Fibroblast of the aortic adventitia (primary cell): ENCODE measurements at regions not wholly inside any gene's neighbourhood (a gene's known extent, or its start where the extent isn't known, plus 50 kb on each side); places are given as distances from the start of the nearest gene placed in this dataset.

Experiments
- DNase-seq: peaks from one replicate; pipeline ENCODE4 v3.0.0-alpha.2; 2010; ENCODE audit warnings: low read depth
- H3K4me3 ChIP-seq: 2 replicates; pipeline ENCODE4 v1.5.1; 2011; ENCODE audit warnings: low read depth, mild to moderate bottlenecking, control low read depth, low read length, moderate library complexity
- TF ChIP-seq, protein P1 (sequence below): IDR thresholded peaks from 2 replicates; pipeline ENCODE4 v1.5.1; 2011; ENCODE audit warnings: mild to moderate bottlenecking, low read length, control low read depth, inconsistent platforms; ENCODE audit not compliant: insufficient read depth

DNA sequence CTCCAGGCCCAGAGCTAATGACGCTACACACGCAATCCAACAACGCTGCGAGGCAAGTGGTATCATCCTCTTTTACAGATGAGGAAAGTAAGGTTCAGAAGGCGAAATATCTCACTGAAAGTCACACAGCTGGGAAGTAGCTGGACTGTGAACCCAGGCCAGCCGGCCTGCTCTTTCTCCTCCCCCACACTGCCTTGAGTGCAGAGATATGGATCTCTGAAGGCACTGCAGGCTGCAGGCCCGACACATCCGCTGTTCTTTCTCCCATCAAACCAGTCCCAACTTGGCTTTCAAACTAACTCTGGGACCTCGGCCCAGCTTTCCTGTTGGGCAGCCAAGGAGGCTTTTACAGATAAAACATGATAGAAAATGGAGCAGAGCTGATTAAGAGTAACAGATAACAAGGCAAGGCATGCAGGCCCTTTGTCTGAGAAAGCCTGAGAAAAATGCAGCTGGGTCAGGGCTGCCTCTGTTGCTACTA, 64.0 kb upstream of the PTPRJ start:
- DNase-seq, result peak; percentile 99
- no peak overlapping the region for H3K4me3 ChIP-seq
- TF ChIP-seq, protein P1, sequence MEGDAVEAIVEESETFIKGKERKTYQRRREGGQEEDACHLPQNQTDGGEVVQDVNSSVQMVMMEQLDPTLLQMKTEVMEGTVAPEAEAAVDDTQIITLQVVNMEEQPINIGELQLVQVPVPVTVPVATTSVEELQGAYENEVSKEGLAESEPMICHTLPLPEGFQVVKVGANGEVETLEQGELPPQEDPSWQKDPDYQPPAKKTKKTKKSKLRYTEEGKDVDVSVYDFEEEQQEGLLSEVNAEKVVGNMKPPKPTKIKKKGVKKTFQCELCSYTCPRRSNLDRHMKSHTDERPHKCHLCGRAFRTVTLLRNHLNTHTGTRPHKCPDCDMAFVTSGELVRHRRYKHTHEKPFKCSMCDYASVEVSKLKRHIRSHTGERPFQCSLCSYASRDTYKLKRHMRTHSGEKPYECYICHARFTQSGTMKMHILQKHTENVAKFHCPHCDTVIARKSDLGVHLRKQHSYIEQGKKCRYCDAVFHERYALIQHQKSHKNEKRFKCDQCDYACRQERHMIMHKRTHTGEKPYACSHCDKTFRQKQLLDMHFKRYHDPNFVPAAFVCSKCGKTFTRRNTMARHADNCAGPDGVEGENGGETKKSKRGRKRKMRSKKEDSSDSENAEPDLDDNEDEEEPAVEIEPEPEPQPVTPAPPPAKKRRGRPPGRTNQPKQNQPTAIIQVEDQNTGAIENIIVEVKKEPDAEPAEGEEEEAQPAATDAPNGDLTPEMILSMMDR, result no peak

DNA sequence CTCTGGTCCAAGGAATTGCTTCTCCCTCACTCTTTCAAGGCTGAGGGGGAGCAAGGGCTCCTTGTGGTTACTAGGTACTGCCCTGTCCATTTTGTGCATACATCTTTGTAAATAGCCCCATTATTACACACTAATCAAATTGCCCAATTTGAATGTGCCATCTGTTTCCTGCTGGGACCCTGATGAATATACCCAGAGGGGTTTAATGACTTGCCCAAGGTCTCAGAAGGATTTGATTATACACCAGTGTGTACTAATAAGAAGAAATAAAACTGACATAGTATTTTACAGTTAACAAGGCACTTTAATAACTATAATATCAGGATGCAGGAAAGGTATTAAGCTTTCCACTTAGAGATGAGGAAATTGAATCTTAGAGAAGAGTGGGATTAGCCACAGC, 64.6 kb upstream of the PTPRJ start:
- DNase-seq, result no peak
- H3K4me3 ChIP-seq, result no peak overlapping the region
- TF ChIP-seq, protein P1, result no peak

- no peak overlapping the region for H3K4me3 ChIP-seq
- TF ChIP-seq, protein P1, result no peak
- no peak for DNase-seq
Measured at GRCh38 chr11:47915374-47915773, 65.0 kb upstream of the PTPRJ start.

DNA sequence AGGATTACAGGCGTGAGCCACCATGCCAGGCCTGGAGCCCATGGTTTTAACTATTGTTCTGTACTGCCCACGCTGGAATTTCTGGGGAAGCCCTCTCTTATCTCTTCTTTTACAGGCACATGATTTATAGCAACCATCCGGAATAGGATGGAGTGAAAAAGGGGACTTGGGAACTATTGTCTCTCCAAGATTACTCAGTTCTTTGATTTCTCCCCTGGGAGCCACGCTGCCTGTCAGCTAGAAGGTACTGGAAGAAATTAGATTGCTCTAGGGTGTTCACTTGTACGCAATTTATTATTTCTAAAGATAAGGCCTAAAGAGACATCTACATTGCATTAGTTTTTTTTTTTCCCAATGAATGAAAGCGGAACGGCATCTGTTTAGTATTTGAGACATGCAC, 65.6 kb upstream of the PTPRJ start:
- no peak overlapping the region for H3K4me3 ChIP-seq
- TF ChIP-seq, protein P1, result no peak
- peak; percentile 79 for DNase-seq

GRCh38 chr11:47913529-47914244, 65.5 kb upstream of the NUP160 start:
- no peak overlapping the region for H3K4me3 ChIP-seq
- no peak for DNase-seq
- TF ChIP-seq, protein P1, result no peak

GRCh38 chr11:47912843-47913437, 64.8 kb upstream of the NUP160 start:
- DNase-seq, result no peak
- no peak overlapping the region for H3K4me3 ChIP-seq
- TF ChIP-seq, protein P1, result no peak

DNA sequence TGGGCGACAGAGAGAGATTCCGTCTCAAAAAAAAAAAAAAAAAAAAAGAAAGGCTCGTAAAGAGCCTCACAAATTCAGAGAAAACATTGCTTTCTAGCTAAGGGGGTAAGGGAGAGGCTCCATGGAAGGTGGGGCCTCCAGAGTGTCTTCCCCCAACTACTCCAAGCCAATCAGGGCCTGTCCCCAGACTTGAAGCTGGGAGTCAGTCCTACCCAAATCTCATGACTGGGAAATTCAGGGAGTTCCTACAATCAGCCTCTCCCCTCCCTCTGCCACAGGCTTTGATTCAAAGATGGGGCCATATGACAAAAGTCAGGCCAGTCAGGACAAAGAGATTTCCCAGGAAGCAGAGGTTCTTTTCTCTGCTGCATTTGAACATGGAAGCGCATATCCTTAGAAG, 63.0 kb upstream of the NUP160 start:
- no peak overlapping the region for H3K4me3 ChIP-seq
- DNase-seq, result no peak
- TF ChIP-seq, protein P1, result no peak
